ENCODE measurements at regions not wholly inside any gene's neighbourhood (a gene's known extent, or its start where the extent isn't known, plus 50 kb on each side); places are given as distances from the start of the nearest gene placed in this dataset.

- Histone ChIP-seq H3K4me1 (replicated peaks in 1 of 2; ENCODE audit: control insufficient read depth in 2 of 2, insufficient read depth in 2 of 2, low read length in 2 of 2) (no peaks in the 10 kb centered on the region), H3K27ac (ENCODE audit: extremely low read depth, low read depth, low read length) (no peak overlapping the region), H3K9me1 (ENCODE audit: control insufficient read depth, insufficient read depth, low read length) (no peaks in the 10 kb centered on the region), H3K79me2 (ENCODE audit: control insufficient read depth, insufficient read depth, low read length) (no peaks in the 10 kb centered on the region), H4K20me1 (replicated peaks; ENCODE audit: control insufficient read depth, insufficient read depth, low read length) (no peaks in the 10 kb centered on the region), H3K27me3 (ENCODE audit: control insufficient read depth in 2 of 2, insufficient read depth in 2 of 2, low read length in 2 of 2) (peaks cover 9 to 26% of the 10 kb centered on the region in 2 experiments; a peak in 4 of 5 replicates), H3K4me3 (no peak overlapping the region), H3K36me3 (ENCODE audit: control insufficient read depth, insufficient read depth, low read length) (no peaks in the 10 kb centered on the region), H3K9me3 (replicated peaks; ENCODE audit: control insufficient read depth, insufficient read depth, low read depth, low read length) (no peaks in the 10 kb centered on the region), H2AFZ (ENCODE audit: low read depth, low read length) (no peak overlapping the region), H3K4me2 (ENCODE audit: insufficient read depth, low read length) (no peak overlapping the region), H3K9ac (ENCODE audit: insufficient read depth in 1 of 2, low read depth in 2 of 2, low read length in 2 of 2) (no peak overlapping the region)
- ChIA-PET CTCF (ENCODE audit: low intra/inter-chr PET ratio) (no interaction called here), POLR2A (interaction anchor here (0.6 kb wide), 1 partner anchor 8 kb away, joined by 3 read pairs; no protein-coding TSS in a partner anchor)
- DNase-seq (ENCODE audit: extremely low read depth in 1 of 4, low spot score in 3 of 4): no peak
- TF ChIP-seq ZFP30 (CRISPR knock-in tag; IDR thresholded peaks at IDR 0.05; ENCODE audit: borderline replicate concordance): no peak
- TF ChIP-seq HIVEP1 (CRISPR knock-in tag; IDR thresholded peaks at IDR 0.05): no peak
- no peak for TF ChIP-seq ILK (tag; IDR thresholded peaks at IDR 0.05; ENCODE audit: borderline replicate concordance, low read depth)
- TF ChIP-seq ZNF655 (CRISPR knock-in tag; IDR thresholded peaks at IDR 0.05): no peak
- TF ChIP-seq FOXK1 (CRISPR knock-in tag; IDR thresholded peaks at IDR 0.05; ENCODE audit: borderline replicate concordance): no peak
- no peak for TF ChIP-seq NFE2 (IDR thresholded peaks at IDR 0.05; ENCODE audit: low read depth)
- no peak for TF ChIP-seq FOXJ3 (CRISPR knock-in tag; IDR thresholded peaks at IDR 0.05)
- TF ChIP-seq PCBP1 (IDR thresholded peaks at IDR 0.05; ENCODE audit: low read depth, low read length, poor library complexity, severe bottlenecking): no peak
- TF ChIP-seq NBN (IDR thresholded peaks at IDR 0.05; ENCODE audit: low read depth): no peak
- no peak for TF ChIP-seq MTF1 (CRISPR knock-in tag; IDR thresholded peaks at IDR 0.05; ENCODE audit: borderline replicate concordance)
- TF ChIP-seq ZBTB7A (IDR thresholded peaks at IDR 0.05; ENCODE audit: borderline replicate concordance, control insufficient read depth, low read depth, low read length): no peak
- TF ChIP-seq TAF9B (IDR thresholded peaks at IDR 0.05; ENCODE audit: partially characterized antibody): no peak
- TF ChIP-seq CBX8 (IDR thresholded peaks at IDR 0.05; ENCODE audit: borderline replicate concordance, extremely low read depth, low read depth, low read length, poor library complexity, severe bottlenecking): no peak
- TF ChIP-seq KLF13 (tag; IDR thresholded peaks at IDR 0.05; ENCODE audit: borderline replicate concordance, low read depth): no peak
- no peak for TF ChIP-seq PYGO2 (tag; IDR thresholded peaks at IDR 0.05)
- no peak for TF ChIP-seq ELF1 (tag; IDR thresholded peaks at IDR 0.05)
- no peak for TF ChIP-seq BRD9 (IDR thresholded peaks at IDR 0.05; ENCODE audit: low read depth, partially characterized antibody)
- no peak for TF ChIP-seq ZBTB2 (IDR thresholded peaks at IDR 0.05)
- no peak for TF ChIP-seq ZNF253 (CRISPR knock-in tag; conservative IDR thresholded peaks at IDR 0.05)
- no peak for TF ChIP-seq MAFK (IDR thresholded peaks at IDR 0.05; ENCODE audit: low read length)
- in situ Hi-C loops (cut with MboI): no loop called here
- no TSS peak for BruUV-seq (replicated peaks)
- WGBS (ENCODE audit: insufficient coverage, low coverage, missing lambda C conversion rate): 1% methylated on average over 4 of the region's 4 CpGs
- ATAC-seq: no peak
- no peak for FAIRE-seq
- intact Hi-C loops (cut with micrococcal nuclease): no loop called here
These were observed 118.3 kb downstream of the WT1 start for GRCh38 chr11:32316858-32317642.

Data from K562 (cell line).